SK-N-SH treated with all-trans-retinoic acid at 6 μM for 48 hours (cell line): ENCODE measurements at regions not wholly inside any gene's neighbourhood (a gene's known extent, or its start where the extent isn't known, plus 50 kb on each side); places are given as distances from the start of the nearest gene placed in this dataset.

Experiments
- ATAC-seq: fragments of 200-7000 bp; cut with Tn5 transposase; 3 replicates; pipeline ENCODE4 v1.9.1; 2020; ENCODE audit warnings: mild to moderate bottlenecking, moderate library complexity
- ARNTL ChIP-seq: fragments of 450-650 bp; formaldehyde crosslinking; IDR thresholded peaks from 2 replicates; pipeline ENCODE4 v1.5.0; 2020; ENCODE audit warnings: low read depth, mild to moderate bottlenecking, moderate library complexity, borderline replicate concordance
- BACH2 ChIP-seq: fragments of 250-450 bp; sonication (Bioruptor Pico); IDR thresholded peaks from 2 replicates; pipeline ENCODE4 v1.9.0; 2021; ENCODE audit warnings: mild to moderate bottlenecking, borderline replicate concordance
- CREB5 ChIP-seq: fragments of 250-450 bp; sonication (Bioruptor Pico); IDR thresholded peaks from 2 replicates; pipeline ENCODE4 v1.5.1; 2020; ENCODE audit warnings: low read depth, mild to moderate bottlenecking, moderate library complexity
- CSDC2 ChIP-seq: fragments of 250-450 bp; sonication (Bioruptor Pico); IDR thresholded peaks from 2 replicates; pipeline ENCODE4 v1.5.0; 2020; ENCODE audit warnings: mild to moderate bottlenecking, moderate library complexity
- CSRNP3 ChIP-seq: fragments of 250-450 bp; sonication (Bioruptor Pico); IDR thresholded peaks from 2 replicates; pipeline ENCODE4 v1.5.1; 2021; ENCODE audit warnings: mild to moderate bottlenecking, moderate library complexity
- ESRRG ChIP-seq: fragments of 250-450 bp; sonication (Bioruptor Pico); IDR thresholded peaks from 2 replicates; pipeline ENCODE4 v1.6.1; 2021; ENCODE audit warnings: mild to moderate bottlenecking
- GLIS3 ChIP-seq: fragments of 250-450 bp; sonication (Bioruptor Pico); IDR thresholded peaks from 2 replicates; pipeline ENCODE4 v1.5.0; 2020; ENCODE audit warnings: mild to moderate bottlenecking, moderate library complexity
- ISL1 ChIP-seq: fragments of 250-450 bp; sonication (Bioruptor Pico); IDR thresholded peaks from 2 replicates; pipeline ENCODE4 v2.1.2; 2022; ENCODE audit warnings: mild to moderate bottlenecking, moderate library complexity
- OSR1 ChIP-seq: fragments of 250-450 bp; sonication (Bioruptor Pico); IDR thresholded peaks from 2 replicates; pipeline ENCODE4 v1.8.0; 2022; ENCODE audit warnings: moderate library complexity, mild to moderate bottlenecking, inconsistent platforms
- PPARA ChIP-seq: fragments of 250-450 bp; sonication (Bioruptor Pico); IDR thresholded peaks from 2 replicates; pipeline ENCODE4 v1.5.0; 2020; ENCODE audit warnings: mild to moderate bottlenecking, borderline replicate concordance
- RARB ChIP-seq: fragments of 250-450 bp; sonication (Bioruptor Pico); IDR thresholded peaks from 2 replicates; pipeline ENCODE4 v1.8.0; 2021; ENCODE audit warnings: mild to moderate bottlenecking, moderate library complexity
- SNAI2 ChIP-seq: fragments of 250-450 bp; sonication (Bioruptor Pico); IDR thresholded peaks from 2 replicates; pipeline ENCODE4 v1.5.0; 2020; ENCODE audit warnings: mild to moderate bottlenecking, moderate library complexity
- TOX ChIP-seq: fragments of 250-450 bp; sonication (Bioruptor Pico); IDR thresholded peaks from 2 replicates; pipeline ENCODE4 v1.8.0; 2021; ENCODE audit warnings: mild to moderate bottlenecking, moderate library complexity, borderline replicate concordance
- TSHZ2 ChIP-seq: fragments of 250-450 bp; sonication (Bioruptor Pico); IDR thresholded peaks from 2 replicates; pipeline ENCODE4 v1.5.0; 2020; ENCODE audit warnings: mild to moderate bottlenecking, moderate library complexity
- ZC3H10 ChIP-seq: fragments of 250-450 bp; sonication (Bioruptor Pico); IDR thresholded peaks from 2 replicates; pipeline ENCODE4 v1.5.1; 2021; ENCODE audit warnings: mild to moderate bottlenecking, moderate library complexity
- ZFP3 ChIP-seq: fragments of 250-450 bp; sonication (Bioruptor Pico); IDR thresholded peaks from 2 replicates; pipeline ENCODE4 v1.5.0; 2020; ENCODE audit warnings: mild to moderate bottlenecking, moderate library complexity
- ZFP30 ChIP-seq: fragments of 450-650 bp; formaldehyde crosslinking; IDR thresholded peaks from 2 replicates; pipeline ENCODE4 v1.5.0; 2022; ENCODE audit warnings: mild to moderate bottlenecking, moderate library complexity
- ZNF565 ChIP-seq: fragments of 450-650 bp; formaldehyde crosslinking; conservative IDR thresholded peaks from 2 replicates; pipeline ENCODE4 v1.5.0; 2020; ENCODE audit warnings: low read depth, mild to moderate bottlenecking, moderate library complexity
- ZNF70 ChIP-seq: fragments of 450-650 bp; formaldehyde crosslinking; IDR thresholded peaks from 2 replicates; pipeline ENCODE4 v1.5.0; 2020; ENCODE audit warnings: mild to moderate bottlenecking, moderate library complexity
- ZNF8 ChIP-seq: fragments of 450-650 bp; formaldehyde crosslinking; IDR thresholded peaks from 2 replicates; pipeline ENCODE4 v1.5.0; 2020; ENCODE audit warnings: mild to moderate bottlenecking, moderate library complexity
- TF ChIP-seq, protein P1 (sequence below): fragments of 250-450 bp; sonication (Bioruptor Pico); IDR thresholded peaks from 2 replicates; pipeline ENCODE4 v1.8.0; 2020; ENCODE audit warnings: mild to moderate bottlenecking, moderate library complexity, borderline replicate concordance
- TF ChIP-seq, protein P2 (sequence below): fragments of 250-450 bp; sonication (Bioruptor Pico); IDR thresholded peaks from 2 replicates; pipeline ENCODE4 v1.8.0; 2021; ENCODE audit warnings: low read depth, mild to moderate bottlenecking, moderate library complexity, borderline replicate concordance

GRCh38 chr9:100938507-100938906, 90.0 kb upstream of the PLPPR1 start:
- TF ChIP-seq ZC3H10 (no peak), CSDC2 (CRISPR knock-in tag) (no peak), ZFP30 (CRISPR knock-in tag) (no peak), OSR1 (no peak)
- no peak for ATAC-seq

- TF ChIP-seq, protein P1, sequence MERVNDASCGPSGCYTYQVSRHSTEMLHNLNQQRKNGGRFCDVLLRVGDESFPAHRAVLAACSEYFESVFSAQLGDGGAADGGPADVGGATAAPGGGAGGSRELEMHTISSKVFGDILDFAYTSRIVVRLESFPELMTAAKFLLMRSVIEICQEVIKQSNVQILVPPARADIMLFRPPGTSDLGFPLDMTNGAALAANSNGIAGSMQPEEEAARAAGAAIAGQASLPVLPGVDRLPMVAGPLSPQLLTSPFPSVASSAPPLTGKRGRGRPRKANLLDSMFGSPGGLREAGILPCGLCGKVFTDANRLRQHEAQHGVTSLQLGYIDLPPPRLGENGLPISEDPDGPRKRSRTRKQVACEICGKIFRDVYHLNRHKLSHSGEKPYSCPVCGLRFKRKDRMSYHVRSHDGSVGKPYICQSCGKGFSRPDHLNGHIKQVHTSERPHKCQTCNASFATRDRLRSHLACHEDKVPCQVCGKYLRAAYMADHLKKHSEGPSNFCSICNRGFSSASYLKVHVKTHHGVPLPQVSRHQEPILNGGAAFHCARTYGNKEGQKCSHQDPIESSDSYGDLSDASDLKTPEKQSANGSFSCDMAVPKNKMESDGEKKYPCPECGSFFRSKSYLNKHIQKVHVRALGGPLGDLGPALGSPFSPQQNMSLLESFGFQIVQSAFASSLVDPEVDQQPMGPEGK (CRISPR knock-in tag): no peak
- TF ChIP-seq ARNTL (CRISPR knock-in tag): no peak
- TF ChIP-seq OSR1: no peak
- no peak for TF ChIP-seq ISL1
- TF ChIP-seq, protein P2, sequence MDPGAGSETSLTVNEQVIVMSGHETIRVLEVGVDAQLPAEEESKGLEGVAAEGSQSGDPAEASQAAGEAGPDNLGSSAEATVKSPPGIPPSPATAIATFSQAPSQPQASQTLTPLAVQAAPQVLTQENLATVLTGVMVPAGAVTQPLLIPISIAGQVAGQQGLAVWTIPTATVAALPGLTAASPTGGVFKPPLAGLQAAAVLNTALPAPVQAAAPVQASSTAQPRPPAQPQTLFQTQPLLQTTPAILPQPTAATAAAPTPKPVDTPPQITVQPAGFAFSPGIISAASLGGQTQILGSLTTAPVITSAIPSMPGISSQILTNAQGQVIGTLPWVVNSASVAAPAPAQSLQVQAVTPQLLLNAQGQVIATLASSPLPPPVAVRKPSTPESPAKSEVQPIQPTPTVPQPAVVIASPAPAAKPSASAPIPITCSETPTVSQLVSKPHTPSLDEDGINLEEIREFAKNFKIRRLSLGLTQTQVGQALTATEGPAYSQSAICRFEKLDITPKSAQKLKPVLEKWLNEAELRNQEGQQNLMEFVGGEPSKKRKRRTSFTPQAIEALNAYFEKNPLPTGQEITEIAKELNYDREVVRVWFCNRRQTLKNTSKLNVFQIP (CRISPR knock-in tag): no peak
- no peak for TF ChIP-seq PPARA
- no peak for TF ChIP-seq ZFP30 (CRISPR knock-in tag)
- no peak for TF ChIP-seq TSHZ2
- no peak for TF ChIP-seq ZC3H10
- no peak for TF ChIP-seq CSDC2 (CRISPR knock-in tag)
- no peak for TF ChIP-seq RARB
- TF ChIP-seq TOX: no peak
- no peak for TF ChIP-seq CSRNP3
- no peak for TF ChIP-seq CREB5 (CRISPR knock-in tag)
- TF ChIP-seq ZFP3 (CRISPR knock-in tag): no peak
- no peak for TF ChIP-seq BACH2 (CRISPR knock-in tag)
- no peak for TF ChIP-seq ESRRG (CRISPR knock-in tag)
- TF ChIP-seq SNAI2 (CRISPR knock-in tag): no peak
- no peak for TF ChIP-seq ZNF8 (CRISPR knock-in tag)
- TF ChIP-seq GLIS3 (CRISPR knock-in tag): no peak
- TF ChIP-seq, all 23 proteins: peak for 0
- no peak for ATAC-seq
Observed at GRCh38 chr9:100939636-100940035, 88.9 kb upstream of the PLPPR1 start.

GRCh38 chr9:100959226-100959625, 69.3 kb upstream of the PLPPR1 start:
- no peak for ATAC-seq
- TF ChIP-seq GLIS3 (CRISPR knock-in tag) (no peak), ZNF565 (CRISPR knock-in tag) (no peak), RARB (no peak), TOX (no peak), ZFP30 (CRISPR knock-in tag) (no peak), ZFP3 (CRISPR knock-in tag) (no peak), ZNF8 (CRISPR knock-in tag) (no peak), SNAI2 (CRISPR knock-in tag) (no peak), ZNF70 (no peak)
- TF ChIP-seq, protein P2 (CRISPR knock-in tag): no peak
